Loucy (cell line): ENCODE measurements at regions not wholly inside any gene's neighbourhood (a gene's known extent, or its start where the extent isn't known, plus 50 kb on each side); places are given as distances from the start of the nearest gene placed in this dataset.

Experiments used
- H2AFZ ChIP-seq: fragments of 200-600 bp; sonication (generic); 2 replicates; pipeline ENCODE4 v1.6.0; 2016; ENCODE audit warnings: antibody characterized with exemption, mild to moderate bottlenecking, low read length, moderate library complexity
- H3F3A ChIP-seq: fragments of 200-600 bp; 2 replicates; pipeline ENCODE4 v1.6.0; 2016; ENCODE audit warnings: antibody characterized with exemption, low read depth, mild to moderate bottlenecking
- H3K27me3 ChIP-seq: fragments of 200-600 bp; sonication (generic); 2 replicates; pipeline ENCODE4 v1.6.1; 2014; ENCODE audit warnings: low read length, mild to moderate bottlenecking; ENCODE audit not compliant: insufficient read depth, poor library complexity, severe bottlenecking
- H3K36me3 ChIP-seq: fragments of 200-600 bp; sonication (generic); 2 replicates; pipeline ENCODE4 v1.6.1; 2016; ENCODE audit warnings: low read length; ENCODE audit not compliant: insufficient read depth
- H3K4me1 ChIP-seq: fragments of 200-600 bp; sonication (generic); 2 replicates; pipeline ENCODE4 v1.5.1; 2014; ENCODE audit warnings: low read length, mild to moderate bottlenecking; ENCODE audit not compliant: insufficient read depth, poor library complexity, severe bottlenecking
- H3K4me2 ChIP-seq: fragments of 200-600 bp; sonication (generic); 2 replicates; pipeline ENCODE4 v1.6.0; 2014; ENCODE audit warnings: antibody characterized with exemption, low read length, low read depth, mild to moderate bottlenecking; ENCODE audit not compliant: poor library complexity, severe bottlenecking
- H3K4me3 ChIP-seq: fragments of 200-600 bp; sonication (generic); 2 replicates; pipeline ENCODE4 v1.5.1; 2014; ENCODE audit warnings: low read length, mild to moderate bottlenecking, mixed read lengths; ENCODE audit not compliant: poor library complexity, severe bottlenecking
- H3K79me2 ChIP-seq: fragments of 200-600 bp; sonication (generic); 2 replicates; pipeline ENCODE4 v1.6.1; 2014; ENCODE audit warnings: low read length; ENCODE audit not compliant: insufficient read depth
- H3K9ac ChIP-seq: fragments of 200-600 bp; sonication (generic); 2 replicates; pipeline ENCODE4 v1.6.0; 2014; ENCODE audit warnings: mild to moderate bottlenecking, low read depth, low read length, moderate library complexity; ENCODE audit not compliant: poor library complexity, severe bottlenecking
- H3K9me2 ChIP-seq: fragments of 200-600 bp; sonication (generic); replicated peaks from 2 replicates; pipeline ENCODE4 v1.6.1; 2016; ENCODE audit warnings: low read depth, low read length, mixed read lengths
- H3K9me3 ChIP-seq: fragments of 200-600 bp; sonication (generic); 2 replicates; pipeline ENCODE4 v1.6.1; 2014; ENCODE audit warnings: mild to moderate bottlenecking, antibody characterized with exemption, low read length, low read depth; ENCODE audit not compliant: insufficient read depth
- H4K20me1 ChIP-seq: fragments of 200-600 bp; sonication (generic); 2 replicates; pipeline ENCODE4 v1.6.0; 2014; ENCODE audit warnings: antibody characterized with exemption, low read length, mild to moderate bottlenecking; ENCODE audit not compliant: insufficient read depth, poor library complexity, severe bottlenecking
- CTCF ChIP-seq: fragments of 200-600 bp; sonication (generic); conservative IDR thresholded peaks from 2 replicates; pipeline ENCODE4 v1.5.1; 2014; ENCODE audit warnings: mild to moderate bottlenecking, antibody characterized with exemption, low read length
- EZH2phosphoT487 ChIP-seq: fragments of 200-600 bp; IDR thresholded peaks from 2 replicates; pipeline ENCODE4 v1.6.1; 2018; ENCODE audit warnings: antibody characterized with exemption, mild to moderate bottlenecking, moderate library complexity, borderline replicate concordance

DNA sequence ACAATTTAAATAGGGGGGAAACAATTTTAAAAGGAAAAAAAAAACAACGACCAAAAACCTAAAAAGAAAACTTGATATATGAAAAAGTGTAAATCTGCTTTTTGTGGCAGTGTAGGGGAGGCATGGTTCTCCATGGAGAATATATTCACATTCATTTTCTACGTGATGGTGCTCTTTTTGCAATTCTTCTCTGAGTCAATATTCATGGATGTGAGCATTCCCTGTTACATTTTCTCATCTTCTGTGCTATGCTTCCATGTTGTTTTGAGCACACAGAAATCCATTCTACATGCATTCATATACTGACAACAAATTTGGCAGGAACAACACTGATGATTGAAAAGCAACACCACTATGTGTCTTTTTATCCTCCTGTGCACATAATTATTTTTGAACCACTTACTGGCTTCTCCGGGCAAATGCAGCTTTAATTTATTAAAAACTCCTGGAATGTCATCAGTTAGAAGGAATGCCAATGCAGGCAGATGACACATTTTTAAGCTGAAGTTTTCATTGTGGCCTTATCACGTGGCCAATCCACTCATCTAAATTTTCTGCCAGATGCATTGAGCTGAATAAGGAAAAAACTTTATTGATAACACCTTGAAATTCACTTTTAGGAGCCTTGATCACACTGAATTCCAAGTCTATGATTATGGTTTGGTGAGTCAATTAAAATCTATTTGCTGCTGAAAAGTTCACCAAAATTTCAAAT is 590.6 kb downstream of the NUF2 start:
- H3K9ac ChIP-seq = no peak overlapping the region
- TF ChIP-seq CTCF = no peak
- TF ChIP-seq EZH2phosphoT487 = no peak
- H2AFZ ChIP-seq = no peak overlapping the region
- peaks cover 10% of the 10 kb centered on the region; the same call in 1 of the 2 replicates for H3K9me3 ChIP-seq
- no peaks in the 10 kb centered on the region for H3K9me2 ChIP-seq
- no peaks in the 10 kb centered on the region for H3K36me3 ChIP-seq
- H4K20me1 ChIP-seq = no peaks in the 10 kb centered on the region
- H3K4me3 ChIP-seq = no peak overlapping the region
- H3K4me2 ChIP-seq = no peak overlapping the region
- H3F3A ChIP-seq = no peaks in the 10 kb centered on the region
- peaks cover 9% of the 10 kb centered on the region for H3K4me1 ChIP-seq
- no peaks in the 10 kb centered on the region for H3K79me2 ChIP-seq
- no peaks in the 10 kb centered on the region for H3K27me3 ChIP-seq

GRCh38 chr1:163914785-163915413 is 593.1 kb downstream of the NUF2 start:
- Histone ChIP-seq H3K4me1 (peaks cover 9% of the 10 kb centered on the region), H2AFZ (no peak overlapping the region), H3K36me3 (no peaks in the 10 kb centered on the region), H3K4me2 (peak overlapping the region; percentile 37), H3K79me2 (no peaks in the 10 kb centered on the region), H3K27me3 (no peaks in the 10 kb centered on the region), H3F3A (no peaks in the 10 kb centered on the region), H3K9ac (no peak overlapping the region), H4K20me1 (no peaks in the 10 kb centered on the region), H3K4me3 (peak overlapping the region; percentile 15), H3K9me3 (no peaks in the 10 kb centered on the region), H3K9me2 (no peaks in the 10 kb centered on the region)
- TF ChIP-seq EZH2phosphoT487 = no peak
- TF ChIP-seq CTCF = no peak

DNA sequence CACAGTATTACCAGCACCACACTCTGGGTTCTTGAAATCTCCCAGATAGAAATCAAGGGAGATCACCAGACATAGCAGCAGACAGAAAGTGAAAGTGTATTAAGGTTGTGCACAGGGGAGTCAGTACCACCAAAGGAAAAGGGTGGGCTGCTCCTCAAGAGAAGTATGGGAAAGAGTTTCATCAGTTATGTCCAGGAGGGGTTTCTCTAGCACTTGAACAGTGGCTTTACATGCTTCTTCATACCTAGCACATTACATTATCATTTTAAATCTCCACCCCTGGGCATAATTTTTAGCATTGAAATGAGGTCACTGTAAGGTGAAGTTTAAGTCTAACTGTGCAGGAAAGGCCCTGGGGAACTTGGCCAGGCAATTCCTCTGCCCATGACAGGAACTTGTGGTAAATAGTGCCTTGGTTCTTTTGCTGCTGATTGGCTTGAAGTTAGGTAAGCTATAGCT is 601.0 kb downstream of the NUF2 start:
- Histone ChIP-seq H3K9me2 (no peaks in the 10 kb centered on the region), H4K20me1 (no peaks in the 10 kb centered on the region)
- no peak for TF ChIP-seq CTCF
- no peak for TF ChIP-seq EZH2phosphoT487

More for the DNA sequence above, 601.0 kb downstream of the NUF2 start:
- Histone ChIP-seq H3K9ac (peak overlapping the region; percentile 41), H2AFZ (peak overlapping the region; percentile 60; the same call in 1 of the 2 replicates), H3K4me1 (peaks cover 10% of the 10 kb centered on the region), H3K36me3 (no peaks in the 10 kb centered on the region), H3K4me3 (peak overlapping the region; percentile 68), H3F3A (peaks cover 5% of the 10 kb centered on the region; the same call in 1 of the 2 replicates), H3K27me3 (no peaks in the 10 kb centered on the region), H3K9me3 (no peaks in the 10 kb centered on the region), H3K4me2 (peak overlapping the region; percentile 75), H3K79me2 (no peaks in the 10 kb centered on the region)
